Lower leg skin (tissue), 3 donors: ENCODE measurements at regions not wholly inside any gene's neighbourhood (a gene's known extent, or its start where the extent isn't known, plus 50 kb on each side); places are given as distances from the start of the nearest gene placed in this dataset.

ENCODE experiments used
- POLR2A ChIP-seq, 2 donors: fragments of 450-650 bp; IDR thresholded peaks; one replicate each; pipeline ENCODE4 v1.6.1; 2016 to 2017; ENCODE audit warnings: antibody characterized with exemption in 2 of 2, mild to moderate bottlenecking in 1 of 2, moderate library complexity in 1 of 2
- TF ChIP-seq, protein P1 (sequence below), 3 donors: fragments of 450-650 bp; IDR thresholded peaks; one replicate each; pipeline ENCODE4 v1.5.1; 2016; ENCODE audit warnings: antibody characterized with exemption in 3 of 3, mild to moderate bottlenecking in 3 of 3, moderate library complexity in 2 of 3

DNA sequence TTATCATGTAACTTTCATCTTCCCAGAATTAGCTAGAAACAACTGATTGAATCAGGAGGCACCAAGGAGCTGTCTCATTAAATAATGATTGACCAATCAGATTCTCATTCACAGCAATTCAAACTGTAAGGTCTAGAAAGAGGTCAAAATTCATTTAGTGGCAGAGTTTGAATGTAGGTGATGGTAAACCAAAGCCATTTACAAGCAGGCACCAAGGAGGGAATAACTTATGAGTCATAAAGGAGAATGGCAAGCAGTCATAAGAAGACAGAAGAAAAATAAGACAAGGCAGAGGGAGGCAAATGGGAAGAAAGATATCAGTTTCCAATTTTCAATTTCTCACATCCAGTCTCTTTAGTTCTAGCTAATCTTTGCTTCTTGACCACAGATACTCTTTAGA lies 52.9 kb upstream of the DEFB112 start:
- TF ChIP-seq, protein P1, sequence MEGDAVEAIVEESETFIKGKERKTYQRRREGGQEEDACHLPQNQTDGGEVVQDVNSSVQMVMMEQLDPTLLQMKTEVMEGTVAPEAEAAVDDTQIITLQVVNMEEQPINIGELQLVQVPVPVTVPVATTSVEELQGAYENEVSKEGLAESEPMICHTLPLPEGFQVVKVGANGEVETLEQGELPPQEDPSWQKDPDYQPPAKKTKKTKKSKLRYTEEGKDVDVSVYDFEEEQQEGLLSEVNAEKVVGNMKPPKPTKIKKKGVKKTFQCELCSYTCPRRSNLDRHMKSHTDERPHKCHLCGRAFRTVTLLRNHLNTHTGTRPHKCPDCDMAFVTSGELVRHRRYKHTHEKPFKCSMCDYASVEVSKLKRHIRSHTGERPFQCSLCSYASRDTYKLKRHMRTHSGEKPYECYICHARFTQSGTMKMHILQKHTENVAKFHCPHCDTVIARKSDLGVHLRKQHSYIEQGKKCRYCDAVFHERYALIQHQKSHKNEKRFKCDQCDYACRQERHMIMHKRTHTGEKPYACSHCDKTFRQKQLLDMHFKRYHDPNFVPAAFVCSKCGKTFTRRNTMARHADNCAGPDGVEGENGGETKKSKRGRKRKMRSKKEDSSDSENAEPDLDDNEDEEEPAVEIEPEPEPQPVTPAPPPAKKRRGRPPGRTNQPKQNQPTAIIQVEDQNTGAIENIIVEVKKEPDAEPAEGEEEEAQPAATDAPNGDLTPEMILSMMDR (IDR thresholded peaks at IDR 0.05) = no peak
- TF ChIP-seq POLR2A (IDR thresholded peaks at IDR 0.05) = no peak
